Spleen (tissue), 11 donors: ENCODE measurements at regions not wholly inside any gene's neighbourhood (a gene's known extent, or its start where the extent isn't known, plus 50 kb on each side); places are given as distances from the start of the nearest gene placed in this dataset.

Experiments
- DNase-seq: peaks from one replicate; pipeline ENCODE4 v3.0.0-alpha.2; 2020
- H3K27ac ChIP-seq, 8 donors: fragments of 200-600 bp; sonication (generic) in 7 of 8; 1 replicate in 4 of 8; 2 replicates in 4 of 8; pipeline versions ENCODE4 v1.5.0 to v1.8.0; 2016 to 2021; ENCODE audit warnings: inconsistent platforms in 4 of 8, mild to moderate bottlenecking in 4 of 8, moderate library complexity in 1 of 8
- H3K27me3 ChIP-seq, 7 donors: fragments of 200-600 bp; sonication (generic) in 6 of 7; replicated peaks in 1 of 7; 1 replicate in 4 of 7; 2 replicates in 3 of 7; pipeline versions ENCODE4 v1.5.0 to v1.8.0; 2016 to 2021; ENCODE audit warnings: inconsistent platforms in 3 of 7, mild to moderate bottlenecking in 1 of 7
- H3K36me3 ChIP-seq, 6 donors: fragments of 200-600 bp; sonication (generic) in 5 of 6; 1 replicate in 4 of 6; 2 replicates in 2 of 6; pipeline versions ENCODE4 v1.5.0 to v1.8.0; 2016 to 2021; ENCODE audit warnings: inconsistent platforms in 2 of 6
- H3K4me1 ChIP-seq, 6 donors: fragments of 200-600 bp; sonication (generic) in 5 of 6; 1 replicate in 3 of 6; 2 replicates in 3 of 6; pipeline versions ENCODE4 v1.5.0 to v1.8.0; 2016 to 2021; ENCODE audit warnings: inconsistent platforms in 3 of 6
- H3K4me3 ChIP-seq, 8 donors: fragments of 200-600 bp; sonication (generic) in 7 of 8; 1 replicate in 4 of 8; 2 replicates in 4 of 8; pipeline versions ENCODE4 v1.5.0 to v1.8.0; 2016 to 2021; ENCODE audit warnings: inconsistent platforms in 4 of 8, mild to moderate bottlenecking in 4 of 8, moderate library complexity in 2 of 8
- H3K9me3 ChIP-seq, 8 donors: fragments of 200-600 bp; sonication (generic) in 7 of 8; 1 replicate in 4 of 8; 2 replicates in 4 of 8; pipeline versions ENCODE4 v1.5.0 to v1.8.0; 2016 to 2021; ENCODE audit warnings: inconsistent platforms in 4 of 8
- POLR2A ChIP-seq, 3 donors: fragments of 450-650 bp; IDR thresholded peaks; one replicate each; pipeline ENCODE4 v1.5.1; 2017; ENCODE audit warnings: antibody characterized with exemption in 3 of 3, mild to moderate bottlenecking in 1 of 3
- POLR2AphosphoS5 ChIP-seq, 3 donors: sonication (generic); formaldehyde crosslinking; IDR thresholded peaks; one replicate each; pipeline ENCODE4 v1.5.1; 2017; ENCODE audit warnings: antibody characterized with exemption in 3 of 3
- WGBS, 5 donors: extraction: QIAGEN DNeasy Blood & Tissue Kit in 3 of 5; methylation state at CpG; one replicate each; pipeline versions ENCODE4 v1.1.5 to v1.1.7; 2013 to 2018; 5-methylcytosine and 5-hydroxymethylcytosine counted together
- intact Hi-C: fragments of 100-400 bp; cut with DNase I; formaldehyde crosslinking; loops from one replicate; pipeline ENCODE4 v1.15.0; 2023; ENCODE audit warnings: low total_unique reads
- TF ChIP-seq, protein P1 (sequence below), 11 experiments: fragments of 200-600 bp in 7 of 11; fragments of 450-650 bp in 4 of 11; sonication (generic) in 4 of 11; IDR thresholded peaks in 8 of 11; conservative IDR thresholded peaks in 3 of 11; 1 replicate in 7 of 11; 2 replicates in 4 of 11; pipeline versions ENCODE4 v1.4.0 to v1.8.0; 2016 to 2021; ENCODE audit warnings: antibody characterized with exemption in 11 of 11, inconsistent platforms in 4 of 11, mild to moderate bottlenecking in 1 of 11
- donor health status: healthy with polysubstance abuse.
- donor health status: DM: no; HTN: no; CAD: no; lungs with moderate emphysema.
- donor health status: DM: no; HTN: no; CAD: no.
- donor health status: Bipolar disorder and iron deficiency.
- donor health status: healthy.
- donor health status: DM: no; HTN: no; CAD: no.
- donor health status: DM: yes; HTN: yes; CAD: no.

DNA sequence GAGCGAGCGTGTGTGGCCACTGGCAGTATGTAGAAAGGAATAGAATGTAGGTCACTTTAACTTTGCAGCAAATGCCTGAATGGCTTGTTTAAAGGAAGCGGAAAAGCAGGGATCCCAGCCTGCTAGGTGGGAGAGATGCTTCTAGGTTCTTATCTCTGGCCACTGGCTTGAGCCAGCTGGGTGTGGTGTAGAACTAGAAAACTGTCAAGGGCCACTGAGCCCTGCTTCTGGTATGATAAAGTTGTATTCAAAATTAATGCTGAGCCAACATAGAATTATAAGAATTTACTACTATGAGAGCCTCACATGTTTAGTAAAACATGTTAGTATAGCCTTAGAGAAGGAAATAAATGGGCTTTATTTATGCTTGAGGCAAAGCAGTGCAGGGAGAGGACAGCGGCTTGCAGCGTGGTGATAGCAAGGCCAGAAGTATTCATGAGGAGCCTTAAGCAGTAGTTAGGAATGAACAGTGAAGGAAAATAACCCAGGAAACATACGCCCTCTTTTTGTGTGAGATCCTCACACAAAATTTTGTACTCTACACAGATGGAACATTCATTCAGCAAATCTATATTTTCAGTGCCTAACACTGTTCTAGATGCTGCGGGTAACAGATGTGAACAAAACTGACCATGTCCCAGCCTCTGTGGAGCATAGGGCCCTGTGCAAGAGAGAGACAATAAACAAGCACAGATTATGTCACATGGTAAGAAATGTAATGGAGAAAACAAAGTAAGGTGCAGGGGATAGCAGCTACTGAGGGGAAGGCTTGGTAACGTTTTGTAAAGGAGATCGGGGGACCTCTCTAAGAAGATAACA lies 863.2 kb downstream of the DIAPH3 start:
- no peak overlapping the region for H3K4me3 ChIP-seq
- H3K4me1 ChIP-seq, result no peaks in the 10 kb centered on the region
- no peak for DNase-seq
- H3K27me3 ChIP-seq, result no peaks in the 10 kb centered on the region
- no peak overlapping the region for H3K27ac ChIP-seq
- 83 to 92% (median 89%) methylated on average over 9 of the region's 9 CpGs for WGBS, 5 donors
- H3K9me3 ChIP-seq, result peaks cover 0 to 22% (median 7%) of the 10 kb centered on the region in 8 donors
- TF ChIP-seq POLR2AphosphoS5 (IDR thresholded peaks at IDR 0.05), result no peak
- TF ChIP-seq, protein P1, sequence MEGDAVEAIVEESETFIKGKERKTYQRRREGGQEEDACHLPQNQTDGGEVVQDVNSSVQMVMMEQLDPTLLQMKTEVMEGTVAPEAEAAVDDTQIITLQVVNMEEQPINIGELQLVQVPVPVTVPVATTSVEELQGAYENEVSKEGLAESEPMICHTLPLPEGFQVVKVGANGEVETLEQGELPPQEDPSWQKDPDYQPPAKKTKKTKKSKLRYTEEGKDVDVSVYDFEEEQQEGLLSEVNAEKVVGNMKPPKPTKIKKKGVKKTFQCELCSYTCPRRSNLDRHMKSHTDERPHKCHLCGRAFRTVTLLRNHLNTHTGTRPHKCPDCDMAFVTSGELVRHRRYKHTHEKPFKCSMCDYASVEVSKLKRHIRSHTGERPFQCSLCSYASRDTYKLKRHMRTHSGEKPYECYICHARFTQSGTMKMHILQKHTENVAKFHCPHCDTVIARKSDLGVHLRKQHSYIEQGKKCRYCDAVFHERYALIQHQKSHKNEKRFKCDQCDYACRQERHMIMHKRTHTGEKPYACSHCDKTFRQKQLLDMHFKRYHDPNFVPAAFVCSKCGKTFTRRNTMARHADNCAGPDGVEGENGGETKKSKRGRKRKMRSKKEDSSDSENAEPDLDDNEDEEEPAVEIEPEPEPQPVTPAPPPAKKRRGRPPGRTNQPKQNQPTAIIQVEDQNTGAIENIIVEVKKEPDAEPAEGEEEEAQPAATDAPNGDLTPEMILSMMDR (IDR thresholded peaks at IDR 0.05 in 8 of 11, conservative IDR thresholded peaks at IDR 0.05 in 3 of 11), result no peak
- TF ChIP-seq POLR2A (IDR thresholded peaks at IDR 0.05), result no peak
- H3K36me3 ChIP-seq, result no peaks in the 10 kb centered on the region
- intact Hi-C loops, result no loop called here

DNA sequence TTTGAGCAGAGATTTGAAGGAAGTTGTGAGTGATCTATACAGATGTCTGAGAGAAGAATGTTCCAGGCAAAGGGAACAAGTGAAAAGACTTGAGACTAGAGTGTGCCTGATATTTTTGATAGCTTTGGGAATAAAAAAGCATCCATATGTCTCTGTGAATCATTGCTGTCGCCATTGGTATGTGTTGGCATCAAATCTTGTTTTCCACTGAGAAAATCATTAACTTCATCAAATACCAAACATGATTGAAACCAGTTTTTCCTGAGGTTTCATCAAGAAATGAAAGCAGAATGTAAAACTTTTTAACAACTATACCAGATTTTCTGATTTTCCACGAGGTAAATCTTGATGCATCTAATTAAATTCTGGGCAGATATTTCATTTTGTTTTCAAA lies 862.6 kb downstream of the DIAPH3 start:
- DNase-seq, result no peak
- H3K36me3 ChIP-seq, result no peaks in the 10 kb centered on the region
- H3K4me3 ChIP-seq, result no peak overlapping the region
- H3K4me1 ChIP-seq, result no peaks in the 10 kb centered on the region
- no peak overlapping the region for H3K27ac ChIP-seq
- peaks cover 0 to 16% (median 4%) of the 10 kb centered on the region in 8 donors for H3K9me3 ChIP-seq
- intact Hi-C loops, result no loop called here
- no peaks in the 10 kb centered on the region for H3K27me3 ChIP-seq
- 56 to 76% (median 69%) methylated on average over 2 of the region's 2 CpGs for WGBS, 5 donors
- no peak for TF ChIP-seq POLR2A (IDR thresholded peaks at IDR 0.05)
- no peak for TF ChIP-seq POLR2AphosphoS5 (IDR thresholded peaks at IDR 0.05)
- TF ChIP-seq, protein P1 (IDR thresholded peaks at IDR 0.05 in 8 of 11, conservative IDR thresholded peaks at IDR 0.05 in 3 of 11), result no peak

DNA sequence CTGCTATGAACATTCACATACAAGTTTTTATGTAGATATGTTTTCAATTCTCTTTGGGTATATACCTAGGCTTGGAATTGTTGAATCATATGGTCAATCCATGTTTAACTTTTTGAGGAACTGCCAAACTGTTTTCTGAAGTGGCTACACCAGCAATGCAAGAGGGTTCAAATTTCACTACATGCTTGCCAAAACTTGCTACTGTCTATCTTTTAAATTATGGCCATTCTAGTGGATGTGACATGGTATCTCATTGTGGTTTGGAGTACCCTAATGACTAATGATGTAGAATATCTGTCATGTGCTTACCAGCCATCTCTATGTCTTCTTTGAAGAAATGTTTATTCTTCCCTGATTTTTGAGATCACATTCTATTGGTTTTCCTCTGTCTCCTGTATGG lies 860.3 kb downstream of the DIAPH3 start:
- TF ChIP-seq POLR2AphosphoS5 (IDR thresholded peaks at IDR 0.05) (no peak), POLR2A (IDR thresholded peaks at IDR 0.05) (no peak)
- TF ChIP-seq, protein P1 (IDR thresholded peaks at IDR 0.05 in 8 of 11, conservative IDR thresholded peaks at IDR 0.05 in 3 of 11), result no peak
- no peak for DNase-seq
- H3K27ac ChIP-seq, result no peak overlapping the region
- H3K4me1 ChIP-seq, result no peaks in the 10 kb centered on the region
- H3K36me3 ChIP-seq, result no peaks in the 10 kb centered on the region
- intact Hi-C loops, result no loop called here
- no peaks in the 10 kb centered on the region for H3K27me3 ChIP-seq
- no peak overlapping the region for H3K4me3 ChIP-seq
- H3K9me3 ChIP-seq, result no peaks in the 10 kb centered on the region

DNA sequence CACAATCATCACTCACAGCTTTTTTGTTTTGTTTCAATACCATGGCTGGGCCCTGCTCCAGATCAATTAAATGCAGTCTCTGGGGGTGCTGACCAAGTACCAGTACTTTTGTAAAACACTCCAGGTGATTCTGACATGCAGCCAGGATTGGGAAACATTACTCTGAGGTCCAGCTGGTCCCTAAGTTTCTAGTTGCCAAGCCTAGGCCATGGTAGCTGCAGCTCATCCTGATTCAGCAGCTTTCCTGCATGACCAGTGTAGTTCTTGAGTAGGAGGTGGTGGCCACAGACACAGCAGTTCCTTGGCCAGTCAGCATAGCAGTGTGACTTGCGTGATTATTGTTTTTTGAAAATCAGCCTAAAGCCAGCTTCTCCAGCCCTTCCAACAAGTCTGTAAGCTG lies 859.1 kb downstream of the DIAPH3 start:
- no peak overlapping the region for H3K4me3 ChIP-seq
- no peaks in the 10 kb centered on the region for H3K36me3 ChIP-seq
- DNase-seq, result no peak
- WGBS, 5 donors, result 80 to 100% (median 91%) methylated on average over 1 of the region's 1 CpG
- H3K4me1 ChIP-seq, result no peaks in the 10 kb centered on the region
- no peaks in the 10 kb centered on the region for H3K9me3 ChIP-seq
- intact Hi-C loops, result no loop called here
- no peak for TF ChIP-seq POLR2A (IDR thresholded peaks at IDR 0.05)
- no peak for TF ChIP-seq POLR2AphosphoS5 (IDR thresholded peaks at IDR 0.05)
- no peak overlapping the region for H3K27ac ChIP-seq
- H3K27me3 ChIP-seq, result no peaks in the 10 kb centered on the region
